ENCODE measurements at regions not wholly inside any gene's neighbourhood (a gene's known extent, or its start where the extent isn't known, plus 50 kb on each side); places are given as distances from the start of the nearest gene placed in this dataset.

- Histone ChIP-seq H3K36me3 (no peaks in the 10 kb centered on the region), H3K27me3 (no peaks in the 10 kb centered on the region), H3K4me1 (no peaks in the 10 kb centered on the region), H3K4me3 (ENCODE audit: low read depth, low read length) (no peak overlapping the region), H3K9me3 (no peaks in the 10 kb centered on the region)
- TF ChIP-seq, protein P1, sequence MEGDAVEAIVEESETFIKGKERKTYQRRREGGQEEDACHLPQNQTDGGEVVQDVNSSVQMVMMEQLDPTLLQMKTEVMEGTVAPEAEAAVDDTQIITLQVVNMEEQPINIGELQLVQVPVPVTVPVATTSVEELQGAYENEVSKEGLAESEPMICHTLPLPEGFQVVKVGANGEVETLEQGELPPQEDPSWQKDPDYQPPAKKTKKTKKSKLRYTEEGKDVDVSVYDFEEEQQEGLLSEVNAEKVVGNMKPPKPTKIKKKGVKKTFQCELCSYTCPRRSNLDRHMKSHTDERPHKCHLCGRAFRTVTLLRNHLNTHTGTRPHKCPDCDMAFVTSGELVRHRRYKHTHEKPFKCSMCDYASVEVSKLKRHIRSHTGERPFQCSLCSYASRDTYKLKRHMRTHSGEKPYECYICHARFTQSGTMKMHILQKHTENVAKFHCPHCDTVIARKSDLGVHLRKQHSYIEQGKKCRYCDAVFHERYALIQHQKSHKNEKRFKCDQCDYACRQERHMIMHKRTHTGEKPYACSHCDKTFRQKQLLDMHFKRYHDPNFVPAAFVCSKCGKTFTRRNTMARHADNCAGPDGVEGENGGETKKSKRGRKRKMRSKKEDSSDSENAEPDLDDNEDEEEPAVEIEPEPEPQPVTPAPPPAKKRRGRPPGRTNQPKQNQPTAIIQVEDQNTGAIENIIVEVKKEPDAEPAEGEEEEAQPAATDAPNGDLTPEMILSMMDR (IDR thresholded peaks at IDR 0.05; ENCODE audit: low read depth, low read length): no peak
- DNase-seq: no peak
Measured at GRCh38 chr3:110332629-110333028, 739.0 kb upstream of the NECTIN3 start.

GRCh38 chr3:110341047-110341446 is 730.6 kb upstream of the NECTIN3 start:
- DNase-seq: no peak

DNA sequence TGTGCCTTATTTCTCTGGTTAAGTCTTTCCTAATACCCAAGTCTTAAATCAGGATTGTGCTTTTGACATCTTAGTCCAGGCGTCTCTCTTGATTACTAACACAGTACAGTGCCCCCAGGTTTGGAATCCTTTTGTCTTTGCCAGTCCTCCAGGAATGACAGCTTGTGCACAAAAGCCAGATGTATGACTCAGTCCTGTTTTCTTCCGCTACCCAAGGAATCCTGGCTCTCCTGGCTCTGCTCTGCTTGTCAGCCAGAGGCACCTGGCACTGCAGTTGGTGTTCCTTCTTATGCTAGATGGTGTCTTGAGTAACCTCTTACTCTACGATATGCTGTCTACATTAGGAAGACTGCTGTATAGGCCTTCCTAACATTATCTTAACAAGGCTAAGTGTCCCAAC is 728.2 kb upstream of the NECTIN3 start:
- H3K36me3 ChIP-seq: no peaks in the 10 kb centered on the region
- H3K4me3 ChIP-seq (ENCODE audit: low read depth, low read length): no peak overlapping the region
- no peaks in the 10 kb centered on the region for H3K27me3 ChIP-seq
- no peaks in the 10 kb centered on the region for H3K9me3 ChIP-seq
- no peak for DNase-seq
- no peaks in the 10 kb centered on the region for H3K4me1 ChIP-seq
- TF ChIP-seq, protein P1 (IDR thresholded peaks at IDR 0.05; ENCODE audit: low read depth, low read length): no peak

More at GRCh38 chr3:110341047-110341446, 730.6 kb upstream of the NECTIN3 start:
- Histone ChIP-seq H3K36me3 (no peaks in the 10 kb centered on the region), H3K4me3 (ENCODE audit: low read depth, low read length) (no peak overlapping the region), H3K27me3 (no peaks in the 10 kb centered on the region), H3K4me1 (no peaks in the 10 kb centered on the region), H3K9me3 (no peaks in the 10 kb centered on the region)
- TF ChIP-seq, protein P1 (IDR thresholded peaks at IDR 0.05; ENCODE audit: low read depth, low read length): no peak

DNA sequence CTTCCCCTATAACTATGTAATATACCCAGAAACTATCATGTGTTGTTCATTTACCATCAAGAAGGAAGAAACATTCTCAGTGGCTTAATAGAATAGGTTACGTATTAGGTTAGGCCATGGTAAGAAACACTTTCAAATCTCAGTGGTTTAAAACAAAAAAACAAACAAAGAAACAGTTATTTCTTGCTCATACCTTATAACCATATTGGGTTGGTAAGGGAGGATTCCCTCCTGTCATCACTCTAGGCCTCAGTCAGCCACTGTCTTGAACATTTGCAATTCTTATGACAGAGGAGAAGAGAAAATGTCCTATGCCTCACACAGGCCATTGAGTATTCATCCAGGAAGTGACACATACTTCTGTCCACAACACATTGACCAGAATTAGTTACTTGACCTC is 727.7 kb upstream of the NECTIN3 start:
- H3K4me3 ChIP-seq (ENCODE audit: low read depth, low read length): no peak overlapping the region
- H3K4me1 ChIP-seq: no peaks in the 10 kb centered on the region
- no peaks in the 10 kb centered on the region for H3K9me3 ChIP-seq
- no peaks in the 10 kb centered on the region for H3K36me3 ChIP-seq
- TF ChIP-seq, protein P1 (IDR thresholded peaks at IDR 0.05; ENCODE audit: low read depth, low read length): no peak
- no peaks in the 10 kb centered on the region for H3K27me3 ChIP-seq
- no peak for DNase-seq

GRCh38 chr3:110344487-110344886 is 727.1 kb upstream of the NECTIN3 start:
- Histone ChIP-seq H3K9me3 (no peaks in the 10 kb centered on the region), H3K4me1 (no peaks in the 10 kb centered on the region), H3K27me3 (no peaks in the 10 kb centered on the region), H3K36me3 (no peaks in the 10 kb centered on the region), H3K4me3 (ENCODE audit: low read depth, low read length) (no peak overlapping the region)
- DNase-seq: no peak
- TF ChIP-seq, protein P1 (IDR thresholded peaks at IDR 0.05; ENCODE audit: low read depth, low read length): no peak

DNA sequence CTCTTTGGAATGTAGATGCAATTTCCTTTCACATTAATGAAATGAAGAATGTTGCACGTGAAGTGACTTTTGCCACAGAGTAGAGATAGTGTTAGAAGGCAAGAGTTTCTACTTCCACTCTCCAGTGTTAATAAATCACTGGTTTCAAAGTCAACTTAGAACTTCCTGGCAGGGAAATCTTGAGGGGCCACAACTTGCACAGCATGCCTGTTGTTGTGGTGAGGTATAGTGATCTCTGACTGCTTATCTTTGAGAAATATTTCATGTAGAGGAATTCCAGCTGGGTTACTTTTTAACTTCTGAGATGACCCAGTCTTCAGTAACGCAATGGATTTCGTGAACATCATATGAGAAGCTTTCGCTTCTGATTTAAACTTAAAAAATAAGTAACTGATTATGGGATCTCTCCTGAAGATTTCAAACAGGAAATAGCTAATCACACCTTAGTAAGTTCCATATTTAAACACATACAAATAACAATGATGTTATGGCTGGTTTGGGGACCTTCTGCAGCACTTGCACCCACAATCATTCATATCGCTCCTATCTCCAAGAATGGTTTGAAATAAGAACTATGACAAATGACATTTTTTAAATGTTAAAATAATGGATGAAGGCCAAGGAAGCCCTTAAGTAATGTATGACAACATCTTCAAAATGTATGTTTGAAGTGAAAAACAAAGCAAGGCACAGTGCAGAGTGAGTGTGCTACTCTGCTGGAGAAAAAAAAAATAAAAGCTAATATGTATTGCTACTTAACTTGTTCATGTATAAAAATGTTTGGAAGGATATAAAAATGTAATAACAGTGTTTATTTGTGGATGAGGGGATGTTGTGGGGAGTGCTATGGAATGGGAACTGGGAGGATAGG is 726.5 kb upstream of the NECTIN3 start:
- Histone ChIP-seq H3K4me3 (ENCODE audit: low read depth, low read length) (no peak overlapping the region), H3K36me3 (no peaks in the 10 kb centered on the region), H3K4me1 (no peaks in the 10 kb centered on the region), H3K27me3 (no peaks in the 10 kb centered on the region), H3K9me3 (no peaks in the 10 kb centered on the region)
- TF ChIP-seq, protein P1 (IDR thresholded peaks at IDR 0.05; ENCODE audit: low read depth, low read length): no peak
- no peak for DNase-seq

Measured in BE2C (cell line).